A549 (cell line): ENCODE measurements at regions not wholly inside any gene's neighbourhood (a gene's known extent, or its start where the extent isn't known, plus 50 kb on each side); places are given as distances from the start of the nearest gene placed in this dataset.

Source experiments
- ATAC-seq, 2 experiments: fragments of 200-7000 bp in 1 of 2; fragments of >200 bp in 1 of 2; cut with Nextera tagmentation in 1 of 2; cut with Tn5 transposase in 1 of 2; 3 replicates each; pipeline versions ENCODE4 v1.8.0 to v1.9.1; 2018 to 2020; ENCODE audit warnings: mild to moderate bottlenecking in 1 of 2, moderate library complexity in 1 of 2
- CTCF ChIA-PET: fragments of 300-600 bp; sonication (Branson Sonifier 250); formaldehyde crosslinking; extraction: SDS; loops from one replicate; lab custom pipeline; 2021; ENCODE audit warnings: antibody characterized with exemption, inconsistent platforms; lab: Yijun Ruan, JAX
- POLR2A ChIA-PET: fragments of 350-600 bp; formaldehyde crosslinking; extraction: SDS; loops from one replicate; lab custom pipeline; 2021; ENCODE audit warnings: antibody characterized with exemption, inconsistent platforms; lab: Yijun Ruan, JAX
- DNase-seq, 2 experiments: peaks; one replicate each; pipeline versions ENCODE4 v3.0.0 to v3.0.0-alpha.2; 2011 to 2016; ENCODE audit warnings: low read depth in 1 of 2, low spot score in 1 of 2
- FAIRE-seq: peaks from 2 replicates; lab custom pipeline; 2011; peaks lifted over from hg19 to GRCh38; lab: Jason Lieb, UNC
- H3K27ac ChIP-seq, 2 experiments: fragments of >200 bp; sonication (Bioruptor Twin); formaldehyde crosslinking; 3 replicates each; pipeline ENCODE4 v1.5.1; 2016 to 2017
- H3K4me1 ChIP-seq: fragments of >200 bp; sonication (Bioruptor Twin); formaldehyde crosslinking; 3 replicates; pipeline ENCODE4 v1.6.1; 2016
- H3K4me2 ChIP-seq: fragments of >200 bp; sonication (Bioruptor Twin); formaldehyde crosslinking; 3 replicates; pipeline ENCODE4 v1.6.1; 2016
- H3K4me3 ChIP-seq: fragments of >200 bp; sonication (Bioruptor Twin); formaldehyde crosslinking; 3 replicates; pipeline ENCODE4 v1.5.1; 2016
- H3K9me3 ChIP-seq: fragments of >200 bp; sonication (Bioruptor Twin); formaldehyde crosslinking; 3 replicates; pipeline ENCODE4 v1.6.1; 2016
- BCL3 ChIP-seq: fragments of >200 bp; sonication (Bioruptor Twin); formaldehyde crosslinking; IDR thresholded peaks from 3 replicates; pipeline ENCODE4 v1.6.1; 2016
- CBX2 ChIP-seq: fragments of 200-600 bp; sonication (generic); IDR thresholded peaks from 2 replicates; pipeline ENCODE4 v1.6.1; 2016; ENCODE audit warnings: low read depth, mild to moderate bottlenecking, borderline replicate concordance
- CBX8 ChIP-seq: fragments of 200-600 bp; sonication (generic); IDR thresholded peaks from 2 replicates; pipeline ENCODE4 v1.6.1; 2016
- CHD2 ChIP-seq: fragments of 150-350 bp; IDR thresholded peaks from 2 replicates; pipeline ENCODE4 v1.6.1; 2014; ENCODE audit warnings: low read length; ENCODE audit not compliant: partially characterized antibody
- CHD4 ChIP-seq: fragments of 200-600 bp; sonication (generic); IDR thresholded peaks from 2 replicates; pipeline ENCODE4 v1.6.1; 2016; ENCODE audit warnings: antibody characterized with exemption, mild to moderate bottlenecking, borderline replicate concordance
- EHMT2 ChIP-seq: fragments of 200-600 bp; sonication (generic); IDR thresholded peaks from 2 replicates; pipeline ENCODE4 v1.6.1; 2016; ENCODE audit warnings: antibody characterized with exemption, low read depth, mild to moderate bottlenecking, moderate library complexity
- FOSB ChIP-seq: fragments of 250-450 bp; sonication (Bioruptor Pico); IDR thresholded peaks from 2 replicates; pipeline ENCODE4 v1.5.0; 2020; ENCODE audit warnings: mild to moderate bottlenecking, moderate library complexity
- GATA3 ChIP-seq: IDR thresholded peaks from 2 replicates; pipeline ENCODE4 v1.6.1; 2012; ENCODE audit warnings: borderline replicate concordance
- HOXA7 ChIP-seq: fragments of 250-450 bp; sonication (Bioruptor Pico); IDR thresholded peaks from 2 replicates; pipeline ENCODE4 v1.5.0; 2020; ENCODE audit warnings: mild to moderate bottlenecking, moderate library complexity
- HOXB13 ChIP-seq: fragments of 250-450 bp; sonication (Bioruptor Pico); IDR thresholded peaks from 2 replicates; pipeline ENCODE4 v1.5.0; 2020; ENCODE audit warnings: low read depth, mild to moderate bottlenecking, moderate library complexity
- HOXB5 ChIP-seq: fragments of 250-450 bp; sonication (Bioruptor Pico); IDR thresholded peaks from 2 replicates; pipeline ENCODE4 v1.5.0; 2020; ENCODE audit warnings: mild to moderate bottlenecking, moderate library complexity
- JUN ChIP-seq, 2 experiments: fragments of >200 bp; sonication (Bioruptor Twin); formaldehyde crosslinking; IDR thresholded peaks; 2 replicates in 1 of 2; 3 replicates in 1 of 2; pipeline ENCODE4 v1.6.1; 2016 to 2017
- MAFK ChIP-seq: fragments of 450-650 bp; IDR thresholded peaks from 2 replicates; pipeline ENCODE4 v1.6.1; 2014; ENCODE audit not compliant: partially characterized antibody
- MAZ ChIP-seq: fragments of 150-350 bp; IDR thresholded peaks from 2 replicates; pipeline ENCODE4 v1.6.1; 2014; ENCODE audit warnings: antibody characterized with exemption, low read depth, low read length, borderline replicate concordance
- NFE2L2 ChIP-seq: fragments of 150-350 bp; conservative IDR thresholded peaks from 2 replicates; pipeline ENCODE4 v1.6.1; 2014; ENCODE audit warnings: low read length
- POLR2AphosphoS2 ChIP-seq: conservative IDR thresholded peaks from 2 replicates; pipeline ENCODE4 v1.6.1; 2012; ENCODE audit warnings: low read length, improper control_type of control experiment, inconsistent platforms
- RAD21 ChIP-seq, 2 experiments: fragments of >200 bp in 1 of 2; sonication (Bioruptor Twin) in 1 of 2; formaldehyde crosslinking in 1 of 2; IDR thresholded peaks in 1 of 2; conservative IDR thresholded peaks in 1 of 2; 2 replicates in 1 of 2; 3 replicates in 1 of 2; pipeline ENCODE4 v1.6.1; 2012 to 2018; ENCODE audit warnings: inconsistent platforms in 1 of 2
- RCOR1 ChIP-seq: fragments of 150-350 bp; IDR thresholded peaks from 2 replicates; pipeline ENCODE4 v1.6.1; 2014; ENCODE audit warnings: antibody characterized with exemption, low read length, low read depth
- REST ChIP-seq: fragments of 200-600 bp; sonication (generic); IDR thresholded peaks from 2 replicates; pipeline ENCODE4 v1.6.1; 2016; ENCODE audit warnings: antibody characterized with exemption, mild to moderate bottlenecking, moderate library complexity
- RFX5 ChIP-seq: fragments of 450-650 bp; IDR thresholded peaks from 2 replicates; pipeline ENCODE4 v1.7.1; 2014; ENCODE audit warnings: antibody characterized with exemption, mild to moderate bottlenecking, moderate library complexity
- RNF2 ChIP-seq: fragments of 200-600 bp; sonication (generic); IDR thresholded peaks from 2 replicates; pipeline ENCODE4 v1.6.1; 2016; ENCODE audit warnings: low read depth, mild to moderate bottlenecking, antibody characterized with exemption, moderate library complexity, borderline replicate concordance
- SREBF2 ChIP-seq: fragments of 450-650 bp; IDR thresholded peaks from 2 replicates; pipeline ENCODE4 v1.6.1; 2014; ENCODE audit warnings: mild to moderate bottlenecking, moderate library complexity
- USF2 ChIP-seq: fragments of 450-650 bp; IDR thresholded peaks from 2 replicates; pipeline ENCODE4 v1.6.1; 2014; ENCODE audit warnings: antibody characterized with exemption
- ZSCAN20 ChIP-seq: fragments of 250-450 bp; sonication (Bioruptor Pico); IDR thresholded peaks from 2 replicates; pipeline ENCODE4 v1.8.0; 2022; ENCODE audit warnings: mild to moderate bottlenecking, moderate library complexity
- WGBS: methylation state at CpG from one replicate; pipeline ENCODE4 v1.1.6; 2017; ENCODE audit errors: missing lambda C conversion rate; 5-methylcytosine and 5-hydroxymethylcytosine counted together
- TF ChIP-seq, protein P1 (sequence below): fragments of >200 bp; sonication (Bioruptor Twin); formaldehyde crosslinking; IDR thresholded peaks from 3 replicates; pipeline ENCODE4 v1.5.1; 2016

- ATAC-seq, result no peak
- Histone ChIP-seq H3K27ac (no peak overlapping the region), H3K4me2 (no peak overlapping the region), H3K9me3 (no peaks in the 10 kb centered on the region), H3K4me3 (no peak overlapping the region), H3K4me1 (no peaks in the 10 kb centered on the region)
- POLR2A ChIA-PET, result no interaction called here
- no peak for FAIRE-seq
- DNase-seq, result no peak
- CTCF ChIA-PET, result no interaction called here
- TF ChIP-seq CBX8 (no peak), HOXB13 (CRISPR knock-in tag) (no peak), BCL3 (no peak), HOXB5 (CRISPR knock-in tag) (no peak), HOXA7 (no peak), CHD2 (no peak), REST (no peak), RNF2 (no peak), RAD21 (conservative IDR thresholded peaks at IDR 0.05 in 1 of 2, IDR thresholded peaks at IDR 0.05 in 1 of 2) (no peak), CHD4 (no peak), MAZ (no peak), EHMT2 (no peak), RFX5 (no peak), CBX2 (no peak), SREBF2 (no peak), RCOR1 (no peak), GATA3 (no peak), ZSCAN20 (no peak)
- TF ChIP-seq, protein P1, sequence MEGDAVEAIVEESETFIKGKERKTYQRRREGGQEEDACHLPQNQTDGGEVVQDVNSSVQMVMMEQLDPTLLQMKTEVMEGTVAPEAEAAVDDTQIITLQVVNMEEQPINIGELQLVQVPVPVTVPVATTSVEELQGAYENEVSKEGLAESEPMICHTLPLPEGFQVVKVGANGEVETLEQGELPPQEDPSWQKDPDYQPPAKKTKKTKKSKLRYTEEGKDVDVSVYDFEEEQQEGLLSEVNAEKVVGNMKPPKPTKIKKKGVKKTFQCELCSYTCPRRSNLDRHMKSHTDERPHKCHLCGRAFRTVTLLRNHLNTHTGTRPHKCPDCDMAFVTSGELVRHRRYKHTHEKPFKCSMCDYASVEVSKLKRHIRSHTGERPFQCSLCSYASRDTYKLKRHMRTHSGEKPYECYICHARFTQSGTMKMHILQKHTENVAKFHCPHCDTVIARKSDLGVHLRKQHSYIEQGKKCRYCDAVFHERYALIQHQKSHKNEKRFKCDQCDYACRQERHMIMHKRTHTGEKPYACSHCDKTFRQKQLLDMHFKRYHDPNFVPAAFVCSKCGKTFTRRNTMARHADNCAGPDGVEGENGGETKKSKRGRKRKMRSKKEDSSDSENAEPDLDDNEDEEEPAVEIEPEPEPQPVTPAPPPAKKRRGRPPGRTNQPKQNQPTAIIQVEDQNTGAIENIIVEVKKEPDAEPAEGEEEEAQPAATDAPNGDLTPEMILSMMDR, result no peak
Observed at GRCh38 chr13:58160980-58161379, 529.4 kb downstream of the PCDH17 start.

DNA sequence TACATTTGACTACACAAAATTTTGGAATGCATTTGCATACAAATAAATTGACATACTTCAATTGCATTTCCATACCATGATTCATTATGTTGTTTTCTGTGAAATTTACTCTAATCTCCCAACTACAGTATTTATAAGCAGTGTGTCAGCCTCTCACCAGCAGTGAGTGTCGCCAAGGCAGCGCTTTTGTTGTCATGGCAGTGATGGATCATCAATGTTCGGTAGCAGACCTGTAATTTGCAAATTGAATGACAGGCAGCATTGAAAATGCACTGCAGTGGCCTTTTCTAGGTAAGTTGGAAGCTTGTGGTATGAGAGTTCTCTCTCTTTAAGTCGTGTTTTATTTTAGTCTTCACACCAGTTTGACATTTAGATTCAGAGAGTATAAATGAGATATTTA is 534.1 kb downstream of the PCDH17 start:
- FAIRE-seq (no peak), ATAC-seq (no peak), DNase-seq (no peak)
- ChIA-PET POLR2A (no interaction called here), CTCF (no interaction called here)
- no peak overlapping the region for H3K4me2 ChIP-seq
- no peak for TF ChIP-seq USF2
- no peak for TF ChIP-seq SREBF2
- no peak for TF ChIP-seq NFE2L2
- TF ChIP-seq CBX2, result no peak
- no peak for TF ChIP-seq FOSB (CRISPR knock-in tag)
- TF ChIP-seq EHMT2, result no peak
- TF ChIP-seq HOXB5 (CRISPR knock-in tag), result no peak
- no peak for TF ChIP-seq POLR2AphosphoS2
- no peak for TF ChIP-seq JUN (IDR thresholded peaks at IDR 0.05)
- no peak for TF ChIP-seq MAFK
- H3K9me3 ChIP-seq, result no peaks in the 10 kb centered on the region
- no peak overlapping the region for H3K4me3 ChIP-seq
- H3K4me1 ChIP-seq, result no peaks in the 10 kb centered on the region
- 1% methylated on average over 4 of the region's 4 CpGs for WGBS
- H3K27ac ChIP-seq, result no peak overlapping the region
